HepG2 (cell line): ENCODE measurements at regions not wholly inside any gene's neighbourhood (a gene's known extent, or its start where the extent isn't known, plus 50 kb on each side); places are given as distances from the start of the nearest gene placed in this dataset.

ENCODE experiments used
- ATAC-seq: fragments of 200-7000 bp; cut with Tn5 transposase; 3 replicates; pipeline ENCODE4 v1.9.1; 2020; ENCODE audit warnings: mild to moderate bottlenecking, moderate library complexity
- BruUV-seq: library from RNA; stranded (reverse); fragments of 400-500 nt; replicated peaks from 2 replicates; lab custom pipeline; 2021; lab: Mats Ljungman, UMichigan
- CTCF ChIA-PET: fragments of 300-600 bp; formaldehyde crosslinking; extraction: SDS; loops from one replicate; lab custom pipeline; 2021; ENCODE audit warnings: low total read pairs, inconsistent platforms, low intra/inter-chr PET ratio; lab: Yijun Ruan, JAX
- POLR2A ChIA-PET: fragments of 350-600 bp; sonication (Branson Sonifier 250); formaldehyde crosslinking; loops from one replicate; lab custom pipeline; 2020; ENCODE audit warnings: antibody characterized with exemption, inconsistent platforms; lab: Yijun Ruan, JAX
- DNase-seq: peaks from one replicate; pipeline ENCODE4 v3.0.0-alpha.2; 2015; ENCODE audit warnings: low spot score
- FAIRE-seq: peaks from 3 replicates; lab custom pipeline; 2011; peaks lifted over from hg19 to GRCh38; lab: Jason Lieb, UNC
- H2AFZ ChIP-seq: one replicate; pipeline ENCODE4 v1.6.1; 2011; ENCODE audit warnings: low read length, inconsistent platforms
- H3K27ac ChIP-seq: fragments of 300-600 bp; 3 replicates; pipeline ENCODE4 v1.8.0; 2011; ENCODE audit warnings: mixed run types, mild to moderate bottlenecking, mixed read lengths, low read length, inconsistent platforms; ENCODE audit not compliant: insufficient read depth; ENCODE audit errors: extremely low read length
- H3K27me3 ChIP-seq, 2 experiments: fragments of 200-600 bp in 1 of 2; 2 replicates in 1 of 2; 3 replicates in 1 of 2; pipeline versions ENCODE4 v1.6.0 to v1.8.0; 2011; ENCODE audit warnings: low read length in 2 of 2, mild to moderate bottlenecking in 2 of 2, moderate library complexity in 2 of 2, inconsistent platforms in 1 of 2; ENCODE audit not compliant: insufficient read depth in 2 of 2, control insufficient read depth in 1 of 2
- H3K36me3 ChIP-seq, 2 experiments: fragments of 200-600 bp in 1 of 2; replicated peaks in 1 of 2; 2 replicates in 1 of 2; 3 replicates in 1 of 2; pipeline versions ENCODE4 v1.5.1 to v1.8.0; 2011; ENCODE audit warnings: low read length in 2 of 2, inconsistent platforms in 1 of 2; ENCODE audit not compliant: insufficient read depth in 2 of 2, control insufficient read depth in 1 of 2
- H3K4me1 ChIP-seq: 2 replicates; pipeline ENCODE4 v1.5.1; 2012; ENCODE audit warnings: low read length, inconsistent platforms; ENCODE audit not compliant: insufficient read depth
- H3K4me2 ChIP-seq: 2 replicates; pipeline ENCODE4 v1.6.0; 2011; ENCODE audit warnings: low read depth, low read length, inconsistent platforms
- H3K4me3 ChIP-seq, 3 experiments: fragments of 200-600 bp in 1 of 3; sonication (generic), shearing (Covaris generic) in 1 of 3; replicated peaks in 1 of 3; 2 replicates each; pipeline ENCODE4 v1.5.1; 2011 to 2016; ENCODE audit warnings: low read length in 3 of 3, inconsistent platforms in 2 of 3, low read depth in 2 of 3, mild to moderate bottlenecking in 2 of 3, control low read depth in 1 of 3, mixed read lengths in 1 of 3; ENCODE audit not compliant: insufficient read depth in 1 of 3
- H3K79me2 ChIP-seq: one replicate; pipeline ENCODE4 v1.6.1; 2011; ENCODE audit warnings: low read length, inconsistent platforms; ENCODE audit not compliant: insufficient read depth
- H3K9ac ChIP-seq: 2 replicates; pipeline ENCODE4 v1.6.0; 2011; ENCODE audit warnings: mild to moderate bottlenecking, low read depth, low read length, inconsistent platforms; ENCODE audit not compliant: insufficient read depth
- H3K9me3 ChIP-seq: 2 replicates; pipeline ENCODE4 v1.5.1; 2012; ENCODE audit warnings: mild to moderate bottlenecking, low read length
- H4K20me1 ChIP-seq: 2 replicates; pipeline ENCODE4 v1.6.0; 2011; ENCODE audit warnings: inconsistent platforms, mild to moderate bottlenecking, low read length, moderate library complexity; ENCODE audit not compliant: insufficient read depth
- CBX1 ChIP-seq: IDR thresholded peaks from one replicate; pipeline ENCODE4 v1.6.1; 2016; ENCODE audit warnings: antibody characterized with exemption, low read depth
- HNF4G ChIP-seq, 2 experiments: sonication (generic) in 1 of 2; formaldehyde crosslinking in 1 of 2; IDR thresholded peaks; 2 replicates each; pipeline versions ENCODE4 v1.4.0 to v1.6.1; 2011 to 2020; ENCODE audit warnings: borderline replicate concordance in 2 of 2, low read depth in 2 of 2, mild to moderate bottlenecking in 2 of 2, low read length in 1 of 2, missing genetic modification reagents in 1 of 2, moderate library complexity in 1 of 2
- REL ChIP-seq: sonication (generic); formaldehyde crosslinking; conservative IDR thresholded peaks from 2 replicates; pipeline ENCODE4 v1.8.0; 2022; ENCODE audit warnings: mild to moderate bottlenecking, missing genetic modification reagents, moderate library complexity
- SRY ChIP-seq: sonication (generic); formaldehyde crosslinking; IDR thresholded peaks from 2 replicates; pipeline ENCODE4 v1.8.0; 2022; ENCODE audit warnings: mild to moderate bottlenecking, missing genetic modification reagents
- ZFP41 ChIP-seq: sonication (generic); formaldehyde crosslinking; IDR thresholded peaks from 2 replicates; pipeline ENCODE4 v1.4.0; 2020; ENCODE audit warnings: mild to moderate bottlenecking, missing genetic modification reagents, borderline replicate concordance
- WGBS: methylation state at CpG from one replicate; pipeline ENCODE4 v1.1.6; 2017; ENCODE audit warnings: low lambda C conversion rate; 5-methylcytosine and 5-hydroxymethylcytosine counted together
- in situ Hi-C: cut with HindIII; loops from 2 replicates; pipeline ENCODE4 v1.10.0; 2017; ENCODE audit warnings: low pct_unique_long_range_greater_than_20kb; ENCODE audit not compliant: extremely low pct_ligation_motif_present
- intact Hi-C: fragments of 100-400 bp; cut with micrococcal nuclease; formaldehyde crosslinking; loops from one replicate; pipeline ENCODE4 v1.10.0; 2022; ENCODE audit not compliant: unreplicated experiment
- TF ChIP-seq, protein P1 (sequence below): sonication (generic); formaldehyde crosslinking; IDR thresholded peaks from 2 replicates; pipeline ENCODE4 v1.5.0; 2020; ENCODE audit warnings: mild to moderate bottlenecking, missing genetic modification reagents
- TF ChIP-seq, protein P2 (sequence below): sonication (generic); formaldehyde crosslinking; IDR thresholded peaks from 2 replicates; pipeline ENCODE4 v1.4.0; 2020; ENCODE audit warnings: low read depth, mild to moderate bottlenecking, missing genetic modification reagents

DNA sequence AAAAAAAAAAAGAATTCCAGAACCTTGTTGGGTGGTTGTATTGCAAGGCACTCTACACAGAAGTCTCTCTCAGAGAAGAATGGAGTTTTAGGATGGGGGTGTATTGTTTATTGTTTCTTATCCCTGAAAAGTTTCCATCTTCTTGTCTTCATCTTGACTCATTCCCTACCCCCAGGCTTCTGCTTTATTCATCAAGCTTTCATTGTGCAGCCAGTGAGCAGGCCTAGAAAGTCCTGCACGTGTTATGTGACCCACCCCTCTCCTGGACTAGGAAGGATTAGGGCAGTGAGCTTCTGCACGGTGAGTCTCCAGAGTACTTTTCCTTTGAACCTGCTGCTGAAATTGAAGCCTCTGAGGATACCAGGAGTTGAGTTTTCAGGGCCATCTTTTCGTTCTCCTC, 150.9 kb upstream of the IL12A start:
- Histone ChIP-seq H3K9me3 (no peaks in the 10 kb centered on the region), H4K20me1 (no peaks in the 10 kb centered on the region), H3K36me3 (no peaks in the 10 kb centered on the region), H3K9ac (no peak overlapping the region), H3K4me3 (no peak overlapping the region), H3K79me2 (no peaks in the 10 kb centered on the region), H3K4me2 (no peak overlapping the region), H3K27me3 (no peaks in the 10 kb centered on the region), H2AFZ (no peak overlapping the region), H3K27ac (no peak overlapping the region), H3K4me1 (no peaks in the 10 kb centered on the region)
- BruUV-seq: no TSS peak
- no peak for ATAC-seq
- FAIRE-seq: no peak
- DNase-seq: no peak
- intact Hi-C loops (no loop called here), in situ Hi-C loops (no loop called here)
- CTCF ChIA-PET: no interaction called here
- 21% methylated on average over 3 of the region's 3 CpGs for WGBS
- POLR2A ChIA-PET: no interaction called here
- TF ChIP-seq HNF4G (IDR thresholded peaks at IDR 0.05; ENCODE audit: borderline replicate concordance, low read depth, low read length) (no peak), HNF4G (CRISPR knock-in tag; IDR thresholded peaks at IDR 0.05; ENCODE audit: borderline replicate concordance, low read depth) (no peak), SRY (CRISPR knock-in tag) (no peak)

DNA sequence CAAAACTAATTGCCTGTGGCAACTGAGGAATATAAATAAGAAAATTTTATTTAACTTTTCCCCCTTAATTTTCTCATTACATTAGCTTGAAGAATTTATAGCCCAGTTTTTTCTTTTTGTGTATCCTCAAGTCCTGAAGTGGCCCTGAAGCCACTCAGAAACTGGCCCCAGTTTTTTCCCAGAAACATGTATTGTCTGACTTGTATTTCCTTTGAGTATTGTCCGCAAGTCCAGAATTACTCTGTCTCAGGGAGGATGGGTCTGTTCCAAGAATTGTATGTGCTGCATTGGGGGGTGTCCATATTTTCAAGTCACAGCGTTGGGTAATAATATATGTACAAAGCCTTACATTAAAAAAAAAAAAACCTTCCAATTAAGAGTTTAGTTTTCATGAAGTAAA, 149.7 kb upstream of the IL12A start:
- TF ChIP-seq CBX1 (no peak), ZFP41 (CRISPR knock-in tag) (no peak), REL (CRISPR knock-in tag) (no peak)
- TF ChIP-seq, protein P1, sequence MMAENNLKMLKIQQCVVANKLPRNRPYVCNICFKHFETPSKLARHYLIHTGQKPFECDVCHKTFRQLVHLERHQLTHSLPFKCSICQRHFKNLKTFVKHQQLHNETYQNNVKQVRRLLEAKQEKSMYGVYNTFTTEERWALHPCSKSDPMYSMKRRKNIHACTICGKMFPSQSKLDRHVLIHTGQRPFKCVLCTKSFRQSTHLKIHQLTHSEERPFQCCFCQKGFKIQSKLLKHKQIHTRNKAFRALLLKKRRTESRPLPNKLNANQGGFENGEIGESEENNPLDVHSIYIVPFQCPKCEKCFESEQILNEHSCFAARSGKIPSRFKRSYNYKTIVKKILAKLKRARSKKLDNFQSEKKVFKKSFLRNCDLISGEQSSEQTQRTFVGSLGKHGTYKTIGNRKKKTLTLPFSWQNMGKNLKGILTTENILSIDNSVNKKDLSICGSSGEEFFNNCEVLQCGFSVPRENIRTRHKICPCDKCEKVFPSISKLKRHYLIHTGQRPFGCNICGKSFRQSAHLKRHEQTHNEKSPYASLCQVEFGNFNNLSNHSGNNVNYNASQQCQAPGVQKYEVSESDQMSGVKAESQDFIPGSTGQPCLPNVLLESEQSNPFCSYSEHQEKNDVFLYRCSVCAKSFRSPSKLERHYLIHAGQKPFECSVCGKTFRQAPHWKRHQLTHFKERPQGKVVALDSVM (CRISPR knock-in tag): no peak
- TF ChIP-seq, protein P2, sequence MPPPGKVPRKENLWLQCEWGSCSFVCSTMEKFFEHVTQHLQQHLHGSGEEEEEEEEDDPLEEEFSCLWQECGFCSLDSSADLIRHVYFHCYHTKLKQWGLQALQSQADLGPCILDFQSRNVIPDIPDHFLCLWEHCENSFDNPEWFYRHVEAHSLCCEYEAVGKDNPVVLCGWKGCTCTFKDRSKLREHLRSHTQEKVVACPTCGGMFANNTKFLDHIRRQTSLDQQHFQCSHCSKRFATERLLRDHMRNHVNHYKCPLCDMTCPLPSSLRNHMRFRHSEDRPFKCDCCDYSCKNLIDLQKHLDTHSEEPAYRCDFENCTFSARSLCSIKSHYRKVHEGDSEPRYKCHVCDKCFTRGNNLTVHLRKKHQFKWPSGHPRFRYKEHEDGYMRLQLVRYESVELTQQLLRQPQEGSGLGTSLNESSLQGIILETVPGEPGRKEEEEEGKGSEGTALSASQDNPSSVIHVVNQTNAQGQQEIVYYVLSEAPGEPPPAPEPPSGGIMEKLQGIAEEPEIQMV (CRISPR knock-in tag): no peak
- H3K27ac ChIP-seq: no peak overlapping the region
- H3K4me3 ChIP-seq: no peak overlapping the region
- no peak overlapping the region for H3K4me2 ChIP-seq
- ATAC-seq: no peak
- no peak for FAIRE-seq
- BruUV-seq: no TSS peak
- no peaks in the 10 kb centered on the region; a peak in 1 of 5 replicates for H3K27me3 ChIP-seq
- H3K36me3 ChIP-seq: no peaks in the 10 kb centered on the region
- H4K20me1 ChIP-seq: no peaks in the 10 kb centered on the region
- no peak overlapping the region for H3K9ac ChIP-seq
- H3K79me2 ChIP-seq: no peaks in the 10 kb centered on the region
- H3K9me3 ChIP-seq: no peaks in the 10 kb centered on the region
- DNase-seq: no peak
- H3K4me1 ChIP-seq: no peaks in the 10 kb centered on the region
- ChIA-PET CTCF (no interaction called here), POLR2A (no interaction called here)
- in situ Hi-C loops (no loop called here), intact Hi-C loops (no loop called here)
- WGBS: 86% methylated on average over 2 of the region's 2 CpGs
- no peak overlapping the region for H2AFZ ChIP-seq
